GM12864 (cell line): ENCODE measurements at regions not wholly inside any gene's neighbourhood (a gene's known extent, or its start where the extent isn't known, plus 50 kb on each side); places are given as distances from the start of the nearest gene placed in this dataset.

Experiments used
- DNase-seq: peaks from one replicate; pipeline ENCODE4 v3.0.0-alpha.2; 2011; ENCODE audit warnings: low read depth
- H3K4me3 ChIP-seq: 2 replicates; pipeline ENCODE4 v1.5.1; 2011; ENCODE audit warnings: mild to moderate bottlenecking, low read depth, low read length, control low read depth
- TF ChIP-seq, protein P1 (sequence below): IDR thresholded peaks from 2 replicates; pipeline ENCODE4 v1.5.1; 2011; ENCODE audit warnings: low read depth, mild to moderate bottlenecking, moderate library complexity, low read length, control low read depth, inconsistent platforms; ENCODE audit errors: missing control alignments

DNA sequence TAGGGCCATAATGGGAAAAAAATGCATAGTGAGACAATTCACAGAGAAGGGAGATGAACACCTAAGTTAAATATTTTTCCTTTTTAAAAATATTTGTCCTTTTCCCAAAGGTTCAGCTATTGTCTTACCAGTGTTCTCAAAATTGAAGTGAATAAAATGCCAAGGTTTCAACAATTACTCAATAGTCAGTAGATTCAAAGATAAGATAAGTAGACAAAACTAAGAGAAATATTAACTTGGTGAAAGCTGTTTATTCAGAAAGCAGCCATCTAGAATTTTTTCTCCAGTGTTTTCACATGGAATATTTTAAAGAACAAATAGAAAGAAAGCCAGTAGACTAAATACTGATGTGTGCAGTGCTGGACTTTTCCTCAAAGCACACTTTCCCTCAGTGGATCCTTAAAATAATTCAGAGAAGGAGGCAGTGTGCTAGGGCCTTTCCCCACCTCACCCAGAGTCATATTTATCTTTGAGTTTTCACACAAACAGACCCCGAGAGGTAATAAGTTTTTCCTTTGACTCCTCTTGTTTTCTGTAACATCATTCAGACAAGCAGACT lies 144.5 kb upstream of the PLEKHG7 start:
- DNase-seq: no peak
- TF ChIP-seq, protein P1, sequence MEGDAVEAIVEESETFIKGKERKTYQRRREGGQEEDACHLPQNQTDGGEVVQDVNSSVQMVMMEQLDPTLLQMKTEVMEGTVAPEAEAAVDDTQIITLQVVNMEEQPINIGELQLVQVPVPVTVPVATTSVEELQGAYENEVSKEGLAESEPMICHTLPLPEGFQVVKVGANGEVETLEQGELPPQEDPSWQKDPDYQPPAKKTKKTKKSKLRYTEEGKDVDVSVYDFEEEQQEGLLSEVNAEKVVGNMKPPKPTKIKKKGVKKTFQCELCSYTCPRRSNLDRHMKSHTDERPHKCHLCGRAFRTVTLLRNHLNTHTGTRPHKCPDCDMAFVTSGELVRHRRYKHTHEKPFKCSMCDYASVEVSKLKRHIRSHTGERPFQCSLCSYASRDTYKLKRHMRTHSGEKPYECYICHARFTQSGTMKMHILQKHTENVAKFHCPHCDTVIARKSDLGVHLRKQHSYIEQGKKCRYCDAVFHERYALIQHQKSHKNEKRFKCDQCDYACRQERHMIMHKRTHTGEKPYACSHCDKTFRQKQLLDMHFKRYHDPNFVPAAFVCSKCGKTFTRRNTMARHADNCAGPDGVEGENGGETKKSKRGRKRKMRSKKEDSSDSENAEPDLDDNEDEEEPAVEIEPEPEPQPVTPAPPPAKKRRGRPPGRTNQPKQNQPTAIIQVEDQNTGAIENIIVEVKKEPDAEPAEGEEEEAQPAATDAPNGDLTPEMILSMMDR: no peak
- H3K4me3 ChIP-seq: peak overlapping the region; percentile 65

DNA sequence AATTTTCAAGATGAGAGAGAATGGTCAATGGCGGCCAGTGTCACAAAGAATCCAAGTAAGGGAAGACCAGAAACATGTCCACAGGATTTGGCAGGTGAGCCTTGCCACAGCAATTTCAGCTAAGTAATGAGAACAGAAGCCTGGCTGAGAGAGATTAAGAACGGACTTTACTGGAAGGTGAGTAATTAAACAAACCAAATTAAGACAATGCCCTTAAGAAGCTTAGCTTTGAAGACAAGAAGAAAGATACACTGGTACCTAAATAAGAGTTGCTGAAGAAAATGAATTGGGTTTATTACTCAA lies 145.4 kb upstream of the PLEKHG7 start:
- H3K4me3 ChIP-seq: peak overlapping the region; percentile 65
- no peak for DNase-seq
- TF ChIP-seq, protein P1: no peak

DNA sequence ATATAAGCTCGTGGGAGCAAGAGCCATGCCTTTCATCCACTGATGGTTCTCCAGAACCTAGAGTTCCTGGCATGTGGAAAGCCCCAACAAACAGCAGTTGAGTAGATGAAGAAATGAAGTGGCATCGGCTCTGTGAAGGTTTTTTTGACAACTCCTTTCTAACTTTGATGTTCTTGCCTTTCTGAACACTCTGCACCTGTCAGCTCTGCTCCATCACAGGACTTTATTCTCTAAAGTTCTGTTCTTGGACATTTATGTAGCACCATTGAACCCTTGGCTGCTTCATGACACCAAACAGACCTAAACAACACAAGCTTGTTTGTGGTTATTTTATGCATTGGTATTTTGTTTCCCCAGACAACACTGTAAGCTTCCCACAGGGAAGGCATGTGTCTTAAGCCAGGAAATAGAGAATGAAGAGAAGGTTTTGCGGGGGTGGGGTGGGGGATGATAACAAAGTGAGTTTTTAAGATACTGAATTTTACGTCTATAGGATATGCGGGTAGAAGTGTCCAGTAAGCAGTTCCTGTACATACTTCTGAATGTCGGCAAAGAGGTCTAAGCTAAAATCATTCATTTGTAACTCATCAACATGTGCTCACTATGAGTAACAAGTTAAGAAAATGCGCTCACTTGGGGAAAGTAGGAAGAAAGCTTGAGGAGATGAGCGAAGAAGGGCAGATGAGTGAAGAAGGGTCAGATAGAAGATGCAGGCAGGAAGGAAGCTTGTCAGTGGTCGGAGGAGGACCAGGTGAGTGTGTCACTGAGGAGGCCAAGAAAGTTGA lies 146.0 kb upstream of the PLEKHG7 start:
- no peak for DNase-seq
- TF ChIP-seq, protein P1: no peak
- peak overlapping the region; percentile 65 for H3K4me3 ChIP-seq

DNA sequence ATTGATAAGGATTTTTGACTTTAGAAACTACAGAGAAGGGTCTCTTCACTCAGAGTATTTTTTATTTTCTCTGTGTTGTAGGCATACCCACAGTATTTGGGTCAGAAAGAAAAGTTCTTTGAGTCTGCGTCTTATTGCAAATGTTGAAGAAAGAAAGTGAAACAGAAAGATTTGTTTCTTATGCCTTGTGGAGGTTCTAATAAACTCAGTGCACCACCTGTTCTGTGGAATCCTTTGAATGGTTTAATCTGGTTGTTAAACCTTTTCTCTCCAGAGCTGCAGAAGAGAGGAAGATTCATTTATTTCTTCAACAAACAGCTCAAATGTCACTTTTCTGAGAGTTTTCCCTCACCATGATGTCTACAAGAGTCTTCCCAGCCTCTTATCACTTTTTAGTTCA lies 146.6 kb upstream of the PLEKHG7 start:
- TF ChIP-seq, protein P1: no peak
- DNase-seq: no peak
- peak overlapping the region; percentile 65; the same call in 1 of the 2 replicates for H3K4me3 ChIP-seq

DNA sequence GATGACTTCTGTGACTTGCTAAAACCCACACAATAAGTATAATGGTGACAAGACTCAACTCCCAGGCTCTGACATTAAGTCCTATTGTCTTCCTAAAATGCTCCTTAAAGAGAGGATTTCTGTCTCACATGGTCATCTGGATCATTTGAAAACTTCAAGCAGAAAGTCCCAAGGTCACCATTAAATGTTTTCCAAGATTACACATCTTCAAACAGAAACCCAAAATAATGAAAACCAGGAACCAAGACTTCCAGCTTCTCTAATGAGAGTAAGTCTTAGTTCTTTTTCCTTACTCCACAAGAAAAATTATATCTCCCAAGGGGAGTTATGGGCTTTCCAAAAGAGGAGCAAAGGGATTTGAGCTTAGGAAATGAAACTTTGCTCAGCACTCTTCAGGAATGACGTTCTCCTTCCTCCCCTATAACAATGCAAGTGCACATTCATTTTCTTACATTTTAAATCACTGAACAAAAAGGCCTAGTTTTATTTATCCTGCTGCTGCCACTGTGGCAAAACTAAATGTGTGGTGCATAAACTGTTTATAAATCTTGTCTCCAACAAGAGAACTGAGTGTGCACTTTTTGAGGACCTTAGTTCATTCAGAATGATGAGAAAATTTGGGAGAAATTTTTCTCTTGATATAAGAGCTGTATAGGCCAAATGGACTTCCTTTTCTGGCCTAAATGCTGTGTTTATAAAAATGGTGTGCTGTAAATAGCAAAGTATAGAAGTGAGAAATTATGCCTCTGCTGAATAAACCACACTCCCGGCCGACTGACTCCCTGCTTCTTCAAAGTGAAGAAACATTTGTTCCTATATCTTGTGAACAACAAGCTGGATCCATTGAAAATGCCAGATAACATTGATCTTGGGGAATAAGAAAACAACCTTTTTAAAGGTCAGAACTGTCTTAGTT lies 148.4 kb upstream of the PLEKHG7 start:
- TF ChIP-seq, protein P1: no peak
- no peak for DNase-seq
- H3K4me3 ChIP-seq: no peak overlapping the region

DNA sequence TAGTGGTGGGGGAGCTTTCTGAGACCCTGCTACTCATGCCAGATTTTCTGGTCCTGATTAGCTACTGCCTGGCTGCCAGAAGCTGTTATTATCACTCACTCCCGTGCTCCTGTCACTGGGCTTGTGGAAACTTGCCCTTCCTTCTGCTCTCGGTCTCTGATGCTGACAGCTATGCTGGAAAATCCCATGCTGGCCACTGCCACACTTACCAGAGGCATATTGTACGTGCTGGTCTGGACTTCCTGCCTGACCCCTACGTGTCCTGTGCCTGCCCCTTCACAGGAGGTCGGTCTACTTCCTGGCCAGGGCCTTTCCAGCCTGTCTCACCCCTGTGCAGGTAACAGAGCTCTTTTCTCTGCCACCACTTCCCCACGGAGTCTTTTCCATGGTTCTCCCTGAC lies 149.4 kb upstream of the PLEKHG7 start:
- DNase-seq: no peak
- H3K4me3 ChIP-seq: no peak overlapping the region
- TF ChIP-seq, protein P1: no peak
